OCI-LY3 (cell line): ENCODE measurements at regions not wholly inside any gene's neighbourhood (a gene's known extent, or its start where the extent isn't known, plus 50 kb on each side); places are given as distances from the start of the nearest gene placed in this dataset.
"Not testable (repeated sequence)": the region's sequence is repeated elsewhere in the genome, so short reads cannot be mapped to it uniquely, and the experiment has no call there.

Source experiments
- CTCF ChIP-seq: fragments of 200-600, 300-600 bp; sonication (generic); IDR thresholded peaks from 2 replicates; pipeline ENCODE4 v1.5.1; 2014; ENCODE audit warnings: antibody characterized with exemption, low read length, low read depth
- EZH2phosphoT487 ChIP-seq: fragments of 200-600 bp; shearing (Covaris generic); IDR thresholded peaks from 2 replicates; pipeline ENCODE4 v1.6.1; 2018; ENCODE audit warnings: antibody characterized with exemption, mixed run types, low read depth

DNA sequence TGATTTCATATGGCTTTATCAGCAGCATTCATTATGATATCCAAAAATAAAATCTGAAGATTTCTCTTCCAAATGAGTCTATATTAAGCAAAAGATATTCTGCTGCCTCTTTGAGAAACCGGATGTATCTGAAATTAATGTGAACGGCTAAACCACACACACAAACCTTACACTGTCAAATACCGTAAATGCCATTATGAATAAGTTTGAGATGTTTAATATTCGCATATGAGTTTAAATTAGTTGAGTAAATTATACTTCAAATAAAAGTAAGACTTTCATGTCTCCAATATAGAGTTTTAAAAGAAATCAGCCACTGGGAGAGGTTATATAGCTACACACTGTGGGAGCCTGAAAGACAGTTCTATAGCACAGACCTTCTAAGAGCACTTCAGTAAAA lies 566.6 kb upstream of the CHD1 start:
- TF ChIP-seq CTCF, EZH2phosphoT487: not testable (repeated sequence)
